GM12873 (cell line): ENCODE measurements at regions not wholly inside any gene's neighbourhood (a gene's known extent, or its start where the extent isn't known, plus 50 kb on each side); places are given as distances from the start of the nearest gene placed in this dataset.

Source experiments
- CTCF ChIP-seq: IDR thresholded peaks from 2 replicates; pipeline ENCODE4 v1.5.1; 2012; ENCODE audit warnings: low read depth, mild to moderate bottlenecking, moderate library complexity, low read length, control low read depth; ENCODE audit not compliant: insufficient read depth; ENCODE audit errors: missing control alignments

GRCh38 chr11:70872955-70873735, 379.2 kb downstream of the SHANK2 start:
- TF ChIP-seq CTCF: no peak

GRCh38 chr11:70873736-70874412, 378.5 kb downstream of the SHANK2 start:
- TF ChIP-seq CTCF: no peak

DNA sequence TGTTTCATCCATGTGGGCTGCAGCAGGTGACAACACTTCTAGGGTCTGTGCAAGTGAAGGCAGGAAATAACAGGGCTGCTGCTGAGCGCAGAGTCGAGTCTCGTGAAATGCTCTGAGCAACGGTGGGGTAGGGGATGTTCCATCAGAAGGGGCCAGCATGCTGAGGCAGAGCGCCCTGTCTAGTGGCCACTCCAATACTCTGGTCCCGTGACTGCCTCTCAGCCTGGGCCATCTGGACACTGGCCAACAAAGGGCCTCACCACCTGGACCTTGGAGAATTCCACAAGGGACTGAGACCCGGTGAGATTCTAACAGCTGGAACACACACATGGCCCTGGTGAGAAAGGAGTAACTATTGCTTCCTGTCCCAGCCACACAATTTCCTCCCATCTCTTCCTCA, 375.7 kb downstream of the SHANK2 start:
- no peak for TF ChIP-seq CTCF

DNA sequence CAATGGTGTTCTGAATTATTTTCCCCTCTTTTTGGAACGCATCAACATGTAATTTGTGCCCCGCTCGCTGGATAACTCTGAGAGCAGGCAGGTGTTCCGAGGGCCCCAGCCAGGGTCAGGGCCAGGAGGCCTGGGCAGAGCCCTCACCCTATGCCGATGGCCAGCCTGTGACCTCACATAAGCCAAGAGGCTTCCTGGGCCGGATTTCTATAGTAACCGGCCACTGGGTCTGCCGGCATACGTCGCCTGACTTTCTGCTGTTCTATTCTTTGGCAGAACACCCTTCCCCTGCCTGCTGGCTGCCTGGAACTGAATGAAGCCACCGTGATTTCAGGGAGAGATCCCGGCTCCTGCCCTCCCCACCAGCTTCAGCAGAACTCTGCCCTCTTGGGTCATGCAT, 375.2 kb downstream of the SHANK2 start:
- no peak for TF ChIP-seq CTCF

DNA sequence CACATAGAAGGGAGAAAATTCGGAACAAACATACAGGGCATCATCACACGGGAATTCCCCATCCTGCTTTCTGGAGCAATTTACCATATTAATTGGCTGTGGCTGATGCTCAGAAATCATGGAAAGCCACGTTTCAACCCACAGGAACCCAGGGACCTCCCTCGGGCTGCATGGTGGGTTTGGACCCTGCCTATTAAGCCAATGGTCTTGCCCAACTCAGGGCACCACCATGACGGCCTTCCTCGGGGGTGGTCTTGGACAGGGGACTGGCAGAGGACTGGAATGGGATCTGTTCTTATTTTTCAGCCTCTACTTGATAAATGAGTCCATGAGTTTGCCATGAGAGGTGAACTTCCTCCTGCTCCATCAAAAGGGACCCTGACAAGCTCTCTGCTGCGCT, 374.0 kb downstream of the SHANK2 start:
- TF ChIP-seq CTCF: no peak

- TF ChIP-seq CTCF: no peak
These were observed 372.6 kb downstream of the SHANK2 start for GRCh38 chr11:70879601-70880285.

DNA sequence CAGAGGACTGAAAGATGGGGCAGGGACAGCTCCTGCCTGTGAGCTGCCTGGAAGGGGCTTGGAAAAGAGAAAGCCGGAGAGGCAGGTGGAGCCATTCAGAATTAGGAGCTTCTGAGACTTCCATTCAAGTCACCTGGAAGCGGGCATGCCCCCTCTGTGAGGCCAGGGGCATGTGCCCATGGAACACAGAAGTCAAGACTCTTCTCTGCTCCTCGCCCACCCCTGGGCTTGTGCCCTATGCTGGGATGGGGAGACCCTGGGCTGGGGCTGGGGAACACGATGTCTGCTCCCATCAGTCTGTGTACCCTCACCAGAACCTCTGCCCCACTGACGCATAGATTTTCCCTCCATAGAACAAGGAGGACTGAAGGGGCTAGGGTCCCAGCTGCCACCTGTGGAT, 372.0 kb downstream of the SHANK2 start:
- TF ChIP-seq CTCF: no peak
